DMS79 treated with DMSO at 0.1 percent for 48 hours (cell line): ENCODE measurements at regions not wholly inside any gene's neighbourhood (a gene's known extent, or its start where the extent isn't known, plus 50 kb on each side); places are given as distances from the start of the nearest gene placed in this dataset.

Experiments used
- DNase-seq: peaks from one replicate; lab custom pipeline; 2025; lab: John Stamatoyannopoulos, UW

- no peak for DNase-seq
These were observed 88.4 kb upstream of the GRAMD2B start for GRCh38 chr5:126334760-126335159.

DNA sequence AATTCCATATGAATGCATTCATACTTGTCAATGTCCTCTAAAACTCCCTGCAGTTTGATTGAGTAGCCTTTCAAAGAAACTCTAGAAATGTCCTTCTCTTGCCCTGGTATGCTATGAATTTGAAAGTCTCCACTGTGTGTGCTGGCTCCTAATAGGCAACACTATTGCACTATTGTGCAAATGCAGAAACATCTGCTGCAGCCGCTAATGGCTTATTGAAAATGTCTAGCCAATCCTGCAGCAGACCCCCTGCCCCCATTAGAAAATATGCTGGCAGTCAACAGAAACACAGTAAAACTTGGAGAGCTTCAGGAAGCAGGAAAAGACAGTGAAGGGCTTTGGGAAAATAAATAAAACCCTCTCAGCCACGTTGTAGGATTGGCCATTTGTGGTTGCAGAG lies 87.3 kb upstream of the GRAMD2B start:
- no peak for DNase-seq

- DNase-seq = no peak
These were observed 84.6 kb upstream of the GRAMD2B start for GRCh38 chr5:126338635-126339034.

DNA sequence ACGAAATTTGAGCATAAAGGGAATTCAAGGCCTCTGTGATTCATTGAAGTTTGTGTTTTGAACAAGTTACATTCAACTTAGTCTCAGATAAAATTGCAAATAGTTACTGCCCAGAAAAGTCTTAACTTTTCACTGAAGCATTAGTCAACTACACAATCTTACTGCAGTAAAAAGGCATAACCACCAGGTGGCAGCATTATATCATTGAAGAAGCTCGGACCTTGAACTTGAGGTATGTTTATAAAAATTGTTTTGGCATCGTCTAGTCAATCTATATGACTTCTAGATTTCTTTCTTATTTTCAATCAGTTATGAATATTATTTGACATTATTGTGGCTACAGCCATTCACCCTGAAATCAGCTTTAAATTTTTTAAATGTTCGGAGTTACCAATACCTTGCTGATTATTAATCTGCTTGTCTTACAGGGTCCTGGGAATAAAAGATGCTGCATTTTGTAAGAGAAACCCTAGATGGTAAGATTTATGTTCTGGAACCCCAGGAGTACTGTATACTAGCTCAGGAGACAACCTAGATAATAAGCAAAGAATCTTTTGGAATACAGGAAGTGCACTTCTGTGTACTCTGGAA lies 83.9 kb upstream of the GRAMD2B start:
- peak; percentile 27 for DNase-seq

DNA sequence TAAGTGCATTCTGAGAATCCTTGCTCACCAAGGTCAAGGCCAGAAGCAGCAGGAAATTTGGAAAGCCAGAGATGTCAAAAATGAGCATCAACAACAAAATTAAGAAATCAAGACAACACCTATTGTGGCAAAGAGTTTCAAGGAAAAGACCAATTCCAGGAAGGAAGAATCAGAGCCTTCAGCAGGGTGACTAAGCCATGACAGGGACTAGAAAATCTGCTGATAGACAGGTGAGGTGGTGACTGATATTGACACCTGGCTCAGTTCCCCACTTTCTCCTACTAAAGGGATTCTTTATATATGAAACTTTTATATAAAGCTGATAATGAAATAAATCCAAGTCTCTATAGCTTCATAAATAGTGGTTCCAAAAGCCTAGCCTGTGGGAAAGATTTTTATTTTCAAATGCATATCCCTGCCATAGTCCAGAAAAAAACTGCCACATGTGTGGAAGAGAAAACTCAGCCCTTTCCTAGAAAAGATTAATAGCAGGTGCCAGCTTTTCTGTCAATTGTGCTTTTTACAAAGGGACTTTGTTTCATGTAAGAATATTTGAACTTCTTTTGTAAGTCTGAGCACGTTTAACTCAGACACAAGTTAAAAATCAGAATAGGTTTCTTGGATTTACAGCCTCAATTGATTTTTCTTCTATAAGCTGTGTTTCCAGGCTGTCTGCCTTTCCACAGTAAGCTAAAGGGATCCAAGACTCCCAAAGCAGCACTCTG lies 81.1 kb upstream of the GRAMD2B start:
- DNase-seq = no peak

- DNase-seq = no peak
These were observed 74.2 kb upstream of the GRAMD2B start for GRCh38 chr5:126348855-126349635.

DNA sequence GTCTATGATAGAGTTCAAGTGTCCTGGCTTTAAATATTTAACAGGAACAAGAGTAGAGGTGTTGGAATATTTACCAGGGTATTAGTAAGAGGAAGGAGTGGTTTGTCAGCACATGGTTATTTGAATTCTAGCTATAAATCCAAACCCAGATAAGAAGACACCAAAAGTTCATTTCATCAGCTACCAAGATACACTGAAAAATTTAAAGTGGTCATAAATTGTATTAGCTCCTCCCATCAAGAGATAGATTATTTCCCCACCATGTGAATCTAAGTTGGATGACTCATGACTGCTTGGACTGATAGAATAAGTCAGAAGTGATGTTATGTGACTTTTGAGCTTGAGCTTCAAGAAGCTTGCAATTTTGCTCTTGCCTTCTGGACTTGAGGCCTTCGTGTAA lies 72.1 kb upstream of the GRAMD2B start:
- DNase-seq = no peak

DNA sequence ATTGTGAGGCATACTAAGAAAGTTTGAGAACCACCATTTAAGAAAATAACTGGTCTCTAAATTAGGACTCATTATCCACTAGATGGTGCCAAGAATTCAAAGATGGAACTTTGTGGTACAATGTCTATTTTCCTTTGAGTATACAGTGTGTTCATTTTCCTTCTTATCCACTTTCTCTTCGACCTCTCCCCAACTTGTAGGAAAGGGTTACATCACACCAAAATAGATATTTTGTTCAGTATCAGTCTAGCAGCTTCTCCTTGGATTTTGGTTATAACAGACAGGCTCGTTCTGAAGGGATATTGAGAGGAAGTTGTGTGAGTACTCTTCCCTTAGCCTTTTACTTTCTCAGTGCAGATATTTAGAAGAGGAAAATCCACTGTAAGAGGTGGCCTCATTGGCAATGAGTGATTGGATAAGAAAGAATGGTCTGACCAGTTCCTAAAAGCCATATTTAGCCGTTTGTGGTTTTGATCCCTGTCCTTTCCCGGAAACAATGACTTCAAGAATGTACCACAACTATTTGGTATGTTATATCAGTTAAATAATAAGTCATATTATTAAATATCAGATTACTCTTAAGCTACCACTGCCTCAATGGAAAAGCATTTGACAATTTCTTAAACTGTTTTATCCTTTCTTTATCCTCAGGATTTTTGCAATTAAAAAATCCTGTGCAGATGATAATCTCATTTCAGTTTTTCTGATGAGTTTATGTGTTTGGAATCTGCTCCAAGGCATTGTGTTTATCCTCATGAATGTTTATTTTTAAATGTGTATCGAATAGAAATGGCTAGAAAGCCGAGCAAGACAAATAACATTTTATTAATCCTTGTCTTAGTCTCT lies 69.0 kb upstream of the GRAMD2B start:
- DNase-seq = peak; percentile 8

- DNase-seq = no peak
These were observed 68.1 kb upstream of the GRAMD2B start for GRCh38 chr5:126354858-126355731.

GRCh38 chr5:126355940-126356339 lies 67.3 kb upstream of the GRAMD2B start:
- no peak for DNase-seq

GRCh38 chr5:126357585-126358342 lies 65.4 kb upstream of the GRAMD2B start:
- DNase-seq = no peak

DNA sequence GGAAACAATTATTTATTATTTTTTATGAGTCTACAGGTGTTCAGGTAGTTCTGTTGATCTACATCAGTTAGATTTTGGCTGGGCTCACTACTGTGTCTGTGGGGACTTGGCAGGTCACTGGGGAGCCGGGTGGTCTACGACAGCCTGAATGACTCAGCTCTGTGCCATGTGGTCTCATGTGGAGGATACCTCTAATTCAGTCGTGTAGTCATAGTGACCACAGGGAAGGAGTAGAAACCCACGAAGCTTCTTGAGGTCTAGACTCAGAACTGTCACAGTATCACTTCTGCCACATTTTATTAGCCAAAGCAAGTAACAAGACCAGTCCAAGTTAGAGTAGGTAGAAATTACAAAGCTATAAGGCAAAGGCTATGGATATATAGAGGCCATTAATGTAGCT lies 64.7 kb upstream of the GRAMD2B start:
- DNase-seq = no peak

GRCh38 chr5:126359884-126360283 lies 63.3 kb upstream of the GRAMD2B start:
- no peak for DNase-seq

DNA sequence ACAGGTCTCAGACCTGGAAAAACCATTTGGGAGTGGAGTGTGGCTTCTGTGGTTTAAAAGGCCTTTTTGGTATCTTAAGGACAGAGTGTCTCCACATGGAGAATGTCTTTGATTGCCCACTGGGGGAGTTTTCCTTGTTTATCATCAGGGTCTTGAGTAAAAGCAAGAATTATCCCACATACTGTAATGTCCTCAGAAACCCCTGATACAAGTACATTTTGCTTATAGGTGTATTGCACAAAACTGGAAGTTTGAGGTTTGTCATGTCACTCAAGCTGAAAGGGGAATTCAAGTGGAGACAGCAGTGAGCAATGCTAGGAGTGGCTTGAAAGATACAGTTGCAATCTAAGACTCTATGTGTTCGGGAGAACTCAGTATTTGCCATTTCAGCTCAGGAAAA lies 62.7 kb upstream of the GRAMD2B start:
- DNase-seq = no peak

DNA sequence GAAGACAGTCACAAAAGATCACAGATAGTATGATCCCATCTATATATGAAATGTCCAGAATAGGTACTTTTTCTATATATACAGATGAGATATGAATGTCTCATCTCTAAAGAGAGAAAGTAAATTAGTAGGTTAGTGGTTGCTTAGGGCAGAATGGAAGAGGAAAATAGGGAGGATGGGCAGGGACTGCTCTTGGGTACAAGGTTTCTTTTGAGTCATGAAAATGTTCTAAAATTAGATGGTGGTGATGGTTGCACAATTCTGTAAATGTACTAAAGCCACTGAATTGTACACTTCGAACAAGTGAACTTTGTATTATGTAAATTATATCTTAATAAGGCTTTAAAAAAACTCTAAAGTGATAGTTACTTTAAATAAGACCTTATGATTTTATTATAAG lies 59.6 kb upstream of the GRAMD2B start:
- DNase-seq = no peak

GRCh38 chr5:126364206-126364902 lies 58.9 kb upstream of the GRAMD2B start:
- no peak for DNase-seq

DNA sequence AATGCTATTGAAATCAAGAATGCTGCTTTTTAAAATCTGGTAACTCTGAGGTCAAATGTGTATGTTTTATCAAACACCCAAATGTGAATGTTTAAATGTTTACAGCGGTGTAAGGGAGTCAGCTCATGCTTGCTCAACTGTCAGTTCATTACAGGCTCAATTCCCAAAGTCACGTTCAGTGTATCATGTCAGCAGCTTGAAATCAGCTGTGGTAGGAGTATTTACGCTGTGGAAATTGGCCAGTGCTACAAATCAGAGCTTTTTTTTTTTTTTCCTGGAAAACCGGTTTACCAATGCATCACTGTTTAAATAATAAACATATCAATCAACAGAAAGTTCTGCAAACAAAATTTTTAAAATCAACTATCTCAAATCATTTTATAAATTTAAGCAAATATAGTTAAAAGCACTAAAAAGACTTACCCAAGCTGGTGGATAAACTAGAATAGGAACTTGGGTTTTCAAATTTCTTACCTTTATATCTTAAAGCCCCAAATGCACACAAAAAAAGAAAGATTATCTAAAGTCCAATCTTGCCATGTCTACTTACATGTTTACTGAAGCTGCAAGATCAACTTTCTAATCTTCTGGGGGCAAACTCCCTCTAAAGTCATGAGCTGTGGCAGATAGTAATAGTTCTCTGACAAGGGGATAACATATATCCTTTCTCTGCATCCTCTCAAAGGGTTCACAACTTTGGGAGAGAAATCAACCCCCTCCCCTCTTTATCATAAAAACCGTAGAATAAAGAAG lies 57.6 kb upstream of the GRAMD2B start:
- no peak for DNase-seq

DNA sequence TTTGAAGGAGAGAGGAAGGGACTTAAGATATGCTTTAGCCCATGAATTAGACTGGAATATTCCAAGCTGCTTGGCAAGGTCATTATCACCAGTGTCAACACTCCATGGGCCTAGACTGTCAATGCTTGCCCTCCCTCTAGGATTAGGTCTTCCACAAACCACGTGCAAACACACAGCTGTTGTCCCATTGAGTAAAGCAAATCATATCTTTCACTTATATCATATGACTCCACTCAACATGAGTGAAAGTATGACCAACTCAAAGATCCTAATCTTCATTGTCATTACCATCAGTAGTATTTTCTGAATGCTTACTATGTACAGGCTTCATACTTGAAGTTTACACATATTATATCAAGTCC lies 57.0 kb upstream of the GRAMD2B start:
- DNase-seq = no peak

DNA sequence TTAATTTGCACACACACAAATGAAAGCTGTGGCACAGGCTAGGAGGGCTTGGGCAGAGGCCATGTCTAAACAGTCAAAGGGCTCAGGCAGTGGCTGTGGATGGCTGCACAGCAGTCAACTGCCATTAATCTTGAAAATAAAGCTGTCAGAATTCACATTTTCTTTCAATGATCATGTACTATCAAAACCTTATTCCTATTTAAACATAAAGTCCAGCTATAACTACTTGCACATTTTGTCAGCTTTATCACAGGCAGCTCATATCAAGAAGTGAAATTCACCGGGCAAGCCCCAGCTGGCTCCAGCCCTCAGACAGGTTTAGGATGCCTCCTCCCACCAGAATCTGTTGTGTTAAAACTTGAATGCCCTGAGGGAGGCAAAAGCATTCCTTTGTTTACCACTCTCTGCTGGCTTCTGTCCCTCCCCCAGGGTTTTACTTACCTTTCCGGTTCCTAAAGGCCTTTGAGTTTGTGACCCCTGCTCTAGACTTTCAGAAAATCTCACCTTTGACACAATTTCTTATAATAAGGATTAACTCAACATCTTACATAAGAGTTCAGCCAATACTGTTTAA lies 54.9 kb upstream of the GRAMD2B start:
- no peak for DNase-seq
